K562 (cell line): ENCODE measurements at regions not wholly inside any gene's neighbourhood (a gene's known extent, or its start where the extent isn't known, plus 50 kb on each side); places are given as distances from the start of the nearest gene placed in this dataset.

Experiments
- ATAC-seq: fragments of 200-7000 bp; cut with Tn5 transposase; 3 replicates; pipeline ENCODE4 v1.9.1; 2020; ENCODE audit warnings: moderate library complexity
- BruUV-seq: library from RNA; stranded (reverse); fragments of 400-500 nt; replicated peaks from 2 replicates; lab custom pipeline; 2021; lab: Mats Ljungman, UMichigan
- CTCF ChIA-PET: fragments of 300-600 bp; formaldehyde crosslinking; extraction: SDS; loops from one replicate; lab custom pipeline; 2021; ENCODE audit warnings: low intra/inter-chr PET ratio; lab: Yijun Ruan, JAX
- POLR2A ChIA-PET: fragments of 300-600, 350-650 bp; sonication (Branson Sonifier 250); formaldehyde crosslinking; extraction: SDS; loops from one replicate; lab custom pipeline; 2021; ENCODE audit warnings: antibody characterized with exemption, inconsistent platforms; lab: Yijun Ruan, JAX
- DNase-seq, 4 experiments: peaks; one replicate each; pipeline versions ENCODE4 v3.0.0 to v3.0.0-alpha.2; 2011 to 2018; ENCODE audit warnings: low spot score in 3 of 4, mixed read lengths in 3 of 4; ENCODE audit errors: extremely low read depth in 1 of 4
- FAIRE-seq: peaks from 2 replicates; lab custom pipeline; 2011; peaks lifted over from hg19 to GRCh38; lab: Jason Lieb, UNC
- H2AFZ ChIP-seq: 2 replicates; pipeline ENCODE4 v1.6.0; 2011; ENCODE audit warnings: low read depth, low read length, control low read depth, inconsistent platforms
- H3K27ac ChIP-seq: fragments of 200-600 bp; 3 replicates; pipeline ENCODE4 v1.8.0; 2011; ENCODE audit warnings: low read depth, mild to moderate bottlenecking, control low read depth, inconsistent platforms, low read length, moderate library complexity, mixed read lengths; ENCODE audit errors: extremely low read depth
- H3K27me3 ChIP-seq, 2 experiments: fragments of 300-600 bp in 1 of 2; 2 replicates in 1 of 2; 3 replicates in 1 of 2; pipeline versions ENCODE4 v1.6.0 to v1.8.0; 2011; ENCODE audit warnings: inconsistent platforms in 2 of 2, low read length in 2 of 2, mild to moderate bottlenecking in 1 of 2, mixed read lengths in 1 of 2, moderate library complexity in 1 of 2; ENCODE audit not compliant: control insufficient read depth in 2 of 2, insufficient read depth in 2 of 2
- H3K36me3 ChIP-seq: fragments of 300-600 bp; 3 replicates; pipeline ENCODE4 v1.8.0; 2011; ENCODE audit warnings: mild to moderate bottlenecking, low read length, inconsistent platforms; ENCODE audit not compliant: control insufficient read depth, insufficient read depth
- H3K4me1 ChIP-seq, 2 experiments: fragments of 200-600 bp in 1 of 2; replicated peaks in 1 of 2; 2 replicates in 1 of 2; 3 replicates in 1 of 2; pipeline versions ENCODE4 v1.5.1 to v1.8.0; 2011; ENCODE audit warnings: inconsistent platforms in 2 of 2, low read length in 2 of 2, mild to moderate bottlenecking in 1 of 2, mixed read lengths in 1 of 2, moderate library complexity in 1 of 2; ENCODE audit not compliant: control insufficient read depth in 2 of 2, insufficient read depth in 2 of 2
- H3K4me2 ChIP-seq: 2 replicates; pipeline ENCODE4 v1.6.1; 2011; ENCODE audit warnings: low read length, control low read depth, inconsistent platforms, mixed read lengths; ENCODE audit not compliant: insufficient read depth
- H3K4me3 ChIP-seq: fragments of 200-600 bp; sonication (generic), shearing (Covaris generic); 2 replicates; pipeline ENCODE4 v1.5.1; 2016; ENCODE audit warnings: control low read depth, inconsistent platforms
- H3K79me2 ChIP-seq: fragments of 200-600 bp; 3 replicates; pipeline ENCODE4 v1.8.0; 2011; ENCODE audit warnings: low read length, inconsistent platforms; ENCODE audit not compliant: control insufficient read depth, insufficient read depth
- H3K9ac ChIP-seq, 2 experiments: 2 replicates each; pipeline versions ENCODE4 v1.6.0 to v1.6.1; 2011; ENCODE audit warnings: low read depth in 2 of 2, low read length in 2 of 2, control low read depth in 1 of 2, inconsistent platforms in 1 of 2, mild to moderate bottlenecking in 1 of 2, mixed read lengths in 1 of 2; ENCODE audit not compliant: insufficient read depth in 1 of 2
- H3K9me1 ChIP-seq: one replicate; pipeline ENCODE4 v1.6.0; 2011; ENCODE audit warnings: inconsistent platforms, mild to moderate bottlenecking, low read length, moderate library complexity; ENCODE audit not compliant: control insufficient read depth, insufficient read depth
- H3K9me3 ChIP-seq: replicated peaks from 2 replicates; pipeline ENCODE4 v1.5.1; 2011; ENCODE audit warnings: low read depth, low read length, inconsistent platforms; ENCODE audit not compliant: control insufficient read depth, insufficient read depth
- H4K20me1 ChIP-seq: replicated peaks from 2 replicates; pipeline ENCODE4 v1.6.1; 2011; ENCODE audit warnings: low read length, inconsistent platforms, mixed read lengths; ENCODE audit not compliant: control insufficient read depth, insufficient read depth
- GABPB2 ChIP-seq: fragments of 250-450 bp; sonication (Bioruptor Pico); conservative IDR thresholded peaks from 2 replicates; pipeline ENCODE4 v1.5.1; 2021; ENCODE audit warnings: mild to moderate bottlenecking
- HDAC8 ChIP-seq: fragments of 450-650 bp; IDR thresholded peaks from 2 replicates; pipeline ENCODE4 v1.6.1; 2016; ENCODE audit warnings: mild to moderate bottlenecking, missing genetic modification characterization, moderate library complexity, missing compliant biosample characterization
- PML ChIP-seq: IDR thresholded peaks from 2 replicates; pipeline ENCODE4 v1.6.1; 2012; ENCODE audit warnings: low read length, inconsistent platforms
- ZC3H4 ChIP-seq: sonication (generic); formaldehyde crosslinking; IDR thresholded peaks from 2 replicates; pipeline ENCODE4 v1.9.0; 2021; ENCODE audit warnings: missing genetic modification reagents, borderline replicate concordance
- ZNF133 ChIP-seq: fragments of 250-450 bp; sonication (Bioruptor Pico); IDR thresholded peaks from 2 replicates; pipeline ENCODE4 v1.4.0; 2020; ENCODE audit warnings: mild to moderate bottlenecking
- ZNF436 ChIP-seq: fragments of 250-450, 450-650 bp; sonication (Bioruptor Pico); formaldehyde crosslinking; IDR thresholded peaks from 2 replicates; pipeline ENCODE4 v1.7.0; 2020; ENCODE audit warnings: mild to moderate bottlenecking
- WGBS: fragments of 100-300 bp; shearing (Covaris generic); methylation state at CpG from one replicate; pipeline ENCODE4 v1.1.6; 2016; ENCODE audit warnings: low coverage, mixed read lengths; ENCODE audit not compliant: insufficient coverage; ENCODE audit errors: missing lambda C conversion rate; 5-methylcytosine and 5-hydroxymethylcytosine counted together
- in situ Hi-C: fragments of 300-500 bp; cut with MboI; formaldehyde crosslinking; loops from 4 replicates; pipeline ENCODE4 v1.15.0; 2018; ENCODE audit warnings: inconsistent platforms, mixed read lengths
- intact Hi-C: fragments of 100-400 bp; cut with micrococcal nuclease; formaldehyde crosslinking; loops from 2 replicates; pipeline ENCODE4 v1.14.2; 2022
- TF ChIP-seq, protein P1 (sequence below), 2 experiments: IDR thresholded peaks; 2 replicates each; pipeline ENCODE4 v1.6.1; 2011; ENCODE audit warnings: borderline replicate concordance in 1 of 2, control low read depth in 1 of 2, low read depth in 1 of 2, low read length in 1 of 2, mild to moderate bottlenecking in 1 of 2, mixed read lengths in 1 of 2, moderate library complexity in 1 of 2; ENCODE audit not compliant: insufficient read depth in 1 of 2, insufficient read length in 1 of 2, poor library complexity in 1 of 2, severe bottlenecking in 1 of 2; ENCODE audit errors: extremely low read depth in 1 of 2
- TF ChIP-seq, protein P2 (sequence below): fragments of 450-650 bp; IDR thresholded peaks from 2 replicates; pipeline ENCODE4 v1.7.0; 2016; ENCODE audit warnings: borderline replicate concordance
- TF ChIP-seq, protein P3 (sequence below): fragments of 250-450 bp; sonication (Bioruptor Pico); IDR thresholded peaks from 2 replicates; pipeline ENCODE4 v1.8.0; 2021; ENCODE audit warnings: borderline replicate concordance, mild to moderate bottlenecking, moderate library complexity; ENCODE audit not compliant: poor library complexity, severe bottlenecking
- TF ChIP-seq, protein P4 (sequence below): fragments of 450-650 bp; IDR thresholded peaks from 2 replicates; pipeline ENCODE4 v1.6.1; 2018; ENCODE audit not compliant: partially characterized antibody

DNA sequence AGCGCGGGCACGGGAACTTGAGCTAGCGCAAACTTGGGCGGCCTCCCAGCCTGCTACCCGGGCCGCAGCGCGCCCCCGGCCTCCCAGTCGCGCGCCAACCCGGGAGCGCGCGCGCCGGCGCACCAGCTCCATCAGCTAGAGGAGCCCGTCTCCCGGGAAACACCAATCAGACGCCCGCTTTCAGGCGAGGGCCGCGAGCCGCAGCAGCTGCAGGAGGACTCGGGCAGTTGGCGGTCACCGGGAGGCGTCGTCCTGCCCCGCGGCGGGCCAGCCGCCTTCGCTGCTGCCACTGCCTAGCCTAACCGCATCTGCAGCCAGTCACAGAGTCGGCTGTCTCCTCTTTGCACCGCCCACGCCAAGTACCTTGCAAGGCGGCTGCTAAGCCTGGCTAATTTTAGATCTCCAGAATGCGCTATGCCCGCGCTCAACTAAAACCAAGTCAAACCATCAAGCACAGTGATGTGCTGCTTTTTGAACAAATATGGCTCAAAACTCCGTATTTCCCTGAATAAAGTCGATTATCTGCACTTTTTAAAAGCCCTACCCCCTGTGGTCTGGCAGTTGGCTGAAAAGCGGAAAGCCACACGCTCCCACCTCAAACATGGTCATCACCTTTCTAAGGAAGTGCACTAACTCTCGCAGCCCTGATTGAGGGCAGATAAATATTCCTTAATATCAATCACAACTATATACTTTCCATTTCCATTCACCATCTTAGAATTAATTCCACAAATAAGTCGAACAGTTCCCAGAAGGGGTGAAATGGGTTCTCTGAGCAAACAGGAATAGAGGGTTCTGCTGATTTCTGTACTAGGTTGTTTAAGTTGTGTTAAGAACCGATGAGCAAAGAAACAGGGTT lies 221.8 kb downstream of the MEF2C start (continued):
- TF ChIP-seq, protein P1, sequence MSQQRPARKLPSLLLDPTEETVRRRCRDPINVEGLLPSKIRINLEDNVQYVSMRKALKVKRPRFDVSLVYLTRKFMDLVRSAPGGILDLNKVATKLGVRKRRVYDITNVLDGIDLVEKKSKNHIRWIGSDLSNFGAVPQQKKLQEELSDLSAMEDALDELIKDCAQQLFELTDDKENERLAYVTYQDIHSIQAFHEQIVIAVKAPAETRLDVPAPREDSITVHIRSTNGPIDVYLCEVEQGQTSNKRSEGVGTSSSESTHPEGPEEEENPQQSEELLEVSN (IDR thresholded peaks at IDR 0.05; ENCODE audit: borderline replicate concordance in 1 of 2, extremely low read depth in 1 of 2, insufficient read depth in 1 of 2, insufficient read length in 1 of 2, low read depth in 1 of 2, low read length in 1 of 2, poor library complexity in 1 of 2, severe bottlenecking in 1 of 2), result peak in 1 of 2 experiments; percentile 17

DNA sequence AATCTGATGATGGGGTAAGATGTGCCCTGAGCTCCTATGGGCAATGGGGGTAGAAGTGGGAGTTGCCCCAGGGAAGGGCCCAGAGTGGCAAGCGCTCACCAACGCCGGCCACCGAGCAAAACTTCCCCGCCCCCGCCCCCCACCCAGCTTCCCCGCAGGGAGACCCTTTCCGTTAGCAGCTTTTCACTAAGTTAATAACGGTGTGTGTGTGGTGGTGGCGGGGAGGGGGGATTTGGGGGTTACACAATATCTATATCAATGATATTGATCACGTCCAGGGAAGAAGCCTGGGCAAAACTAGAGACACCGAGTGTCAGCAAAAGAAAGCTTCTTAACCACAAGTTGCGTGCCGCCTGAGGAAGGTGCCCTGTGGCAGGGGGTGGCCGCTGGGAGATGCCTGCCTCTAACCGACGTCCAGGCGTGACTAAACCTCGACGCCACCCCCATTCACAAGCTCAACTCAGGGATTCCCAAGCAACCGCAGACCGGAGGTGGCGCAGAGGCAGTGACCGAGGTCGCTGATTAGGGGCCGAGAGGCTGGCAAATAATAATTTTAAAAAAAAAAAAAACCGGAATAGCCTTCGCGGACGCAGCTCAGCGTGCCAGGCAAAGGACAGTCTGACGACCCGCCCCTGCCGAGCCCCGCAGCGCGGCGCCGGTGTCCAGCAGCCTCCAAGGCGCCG lies 222.6 kb downstream of the MEF2C start:
- intact Hi-C loops, result no loop called here
- ATAC-seq, result no peak; the same call in 2 of the 3 replicates
- no TSS peak for BruUV-seq
- H2AFZ ChIP-seq, result no peak overlapping the region
- no peak overlapping the region for H3K4me2 ChIP-seq
- H3K4me3 ChIP-seq, result no peak overlapping the region; the same call in 1 of the 2 replicates
- 17% methylated on average over 28 of the region's 41 CpGs for WGBS
- H3K27ac ChIP-seq, result no peak overlapping the region
- FAIRE-seq, result no peak
- ChIA-PET POLR2A (interaction anchor here (0.8 kb wide), 1 partner anchor 15 kb away, joined by 3 read pairs; no protein-coding TSS in a partner anchor), CTCF (no interaction called here)
- H3K4me1 ChIP-seq, result peaks cover 0 to 13% of the 10 kb centered on the region in 2 experiments; a peak in 2 of 5 replicates
- no peaks in the 10 kb centered on the region for H3K9me1 ChIP-seq
- peak overlapping the region in 1 of 2 experiments; percentile 28; a peak in 1 of 4 replicates for H3K9ac ChIP-seq
- H4K20me1 ChIP-seq, result no peaks in the 10 kb centered on the region
- no peak for DNase-seq
- no peaks in the 10 kb centered on the region for H3K79me2 ChIP-seq
- in situ Hi-C loops, result no loop called here
- TF ChIP-seq, protein P2, sequence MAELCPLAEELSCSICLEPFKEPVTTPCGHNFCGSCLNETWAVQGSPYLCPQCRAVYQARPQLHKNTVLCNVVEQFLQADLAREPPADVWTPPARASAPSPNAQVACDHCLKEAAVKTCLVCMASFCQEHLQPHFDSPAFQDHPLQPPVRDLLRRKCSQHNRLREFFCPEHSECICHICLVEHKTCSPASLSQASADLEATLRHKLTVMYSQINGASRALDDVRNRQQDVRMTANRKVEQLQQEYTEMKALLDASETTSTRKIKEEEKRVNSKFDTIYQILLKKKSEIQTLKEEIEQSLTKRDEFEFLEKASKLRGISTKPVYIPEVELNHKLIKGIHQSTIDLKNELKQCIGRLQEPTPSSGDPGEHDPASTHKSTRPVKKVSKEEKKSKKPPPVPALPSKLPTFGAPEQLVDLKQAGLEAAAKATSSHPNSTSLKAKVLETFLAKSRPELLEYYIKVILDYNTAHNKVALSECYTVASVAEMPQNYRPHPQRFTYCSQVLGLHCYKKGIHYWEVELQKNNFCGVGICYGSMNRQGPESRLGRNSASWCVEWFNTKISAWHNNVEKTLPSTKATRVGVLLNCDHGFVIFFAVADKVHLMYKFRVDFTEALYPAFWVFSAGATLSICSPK, result no peak
- TF ChIP-seq ZNF436 (CRISPR knock-in tag), result no peak
- TF ChIP-seq GABPB2, result no peak
- no peak for TF ChIP-seq ZC3H4 (CRISPR knock-in tag)
- no peak for TF ChIP-seq ZNF133 (CRISPR knock-in tag)
- TF ChIP-seq HDAC8 (tag), result no peak
- TF ChIP-seq, protein P3, sequence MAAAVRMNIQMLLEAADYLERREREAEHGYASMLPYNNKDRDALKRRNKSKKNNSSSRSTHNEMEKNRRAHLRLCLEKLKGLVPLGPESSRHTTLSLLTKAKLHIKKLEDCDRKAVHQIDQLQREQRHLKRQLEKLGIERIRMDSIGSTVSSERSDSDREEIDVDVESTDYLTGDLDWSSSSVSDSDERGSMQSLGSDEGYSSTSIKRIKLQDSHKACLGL, result no peak
- TF ChIP-seq, protein P4, sequence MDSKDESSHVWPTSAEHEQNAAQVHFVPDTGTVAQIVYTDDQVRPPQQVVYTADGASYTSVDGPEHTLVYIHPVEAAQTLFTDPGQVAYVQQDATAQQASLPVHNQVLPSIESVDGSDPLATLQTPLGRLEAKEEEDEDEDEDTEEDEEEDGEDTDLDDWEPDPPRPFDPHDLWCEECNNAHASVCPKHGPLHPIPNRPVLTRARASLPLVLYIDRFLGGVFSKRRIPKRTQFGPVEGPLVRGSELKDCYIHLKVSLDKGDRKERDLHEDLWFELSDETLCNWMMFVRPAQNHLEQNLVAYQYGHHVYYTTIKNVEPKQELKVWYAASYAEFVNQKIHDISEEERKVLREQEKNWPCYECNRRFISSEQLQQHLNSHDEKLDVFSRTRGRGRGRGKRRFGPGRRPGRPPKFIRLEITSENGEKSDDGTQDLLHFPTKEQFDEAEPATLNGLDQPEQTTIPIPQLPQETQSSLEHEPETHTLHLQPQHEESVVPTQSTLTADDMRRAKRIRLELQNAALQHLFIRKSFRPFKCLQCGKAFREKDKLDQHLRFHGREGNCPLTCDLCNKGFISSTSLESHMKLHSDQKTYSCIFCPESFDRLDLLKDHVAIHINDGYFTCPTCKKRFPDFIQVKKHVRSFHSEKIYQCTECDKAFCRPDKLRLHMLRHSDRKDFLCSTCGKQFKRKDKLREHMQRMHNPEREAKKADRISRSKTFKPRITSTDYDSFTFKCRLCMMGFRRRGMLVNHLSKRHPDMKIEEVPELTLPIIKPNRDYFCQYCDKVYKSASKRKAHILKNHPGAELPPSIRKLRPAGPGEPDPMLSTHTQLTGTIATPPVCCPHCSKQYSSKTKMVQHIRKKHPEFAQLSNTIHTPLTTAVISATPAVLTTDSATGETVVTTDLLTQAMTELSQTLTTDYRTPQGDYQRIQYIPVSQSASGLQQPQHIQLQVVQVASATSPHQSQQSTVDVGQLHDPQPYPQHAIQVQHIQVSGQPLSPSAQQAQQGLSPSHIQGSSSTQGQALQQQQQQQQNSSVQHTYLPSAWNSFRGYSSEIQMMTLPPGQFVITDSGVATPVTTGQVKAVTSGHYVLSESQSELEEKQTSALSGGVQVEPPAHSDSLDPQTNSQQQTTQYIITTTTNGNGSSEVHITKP, result no peak
- no peak for TF ChIP-seq PML
- TF ChIP-seq, all 486 proteins: peak for 0
- Histone ChIP-seq H3K36me3 (no peaks in the 10 kb centered on the region), H3K9me3 (no peaks in the 10 kb centered on the region), H3K27me3 (peaks cover 10 to 19% of the 10 kb centered on the region in 2 experiments; a peak in 3 of 5 replicates)
